ENCODE measurements at regions not wholly inside any gene's neighbourhood (a gene's known extent, or its start where the extent isn't known, plus 50 kb on each side); places are given as distances from the start of the nearest gene placed in this dataset.

DNA sequence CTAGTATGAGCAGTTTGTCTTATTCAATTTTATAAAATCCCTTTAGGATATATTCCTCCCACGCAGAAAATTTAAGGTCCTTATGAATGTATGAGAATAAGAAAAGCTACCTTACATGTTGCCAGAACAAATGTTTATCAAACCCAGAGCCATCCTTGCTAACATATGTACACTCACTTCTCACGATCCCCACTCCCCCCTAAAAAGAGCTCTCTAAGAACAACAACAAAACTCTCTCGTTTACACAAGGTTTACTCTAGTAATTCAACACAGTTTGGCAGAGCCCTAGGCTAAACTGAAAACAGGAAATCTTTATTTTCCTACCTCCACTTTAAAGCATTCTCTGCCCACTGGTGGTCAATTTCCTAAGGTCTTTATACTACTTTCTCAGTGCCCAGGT, 504.9 kb downstream of the ZEB2 start:
- TF ChIP-seq, protein P1, sequence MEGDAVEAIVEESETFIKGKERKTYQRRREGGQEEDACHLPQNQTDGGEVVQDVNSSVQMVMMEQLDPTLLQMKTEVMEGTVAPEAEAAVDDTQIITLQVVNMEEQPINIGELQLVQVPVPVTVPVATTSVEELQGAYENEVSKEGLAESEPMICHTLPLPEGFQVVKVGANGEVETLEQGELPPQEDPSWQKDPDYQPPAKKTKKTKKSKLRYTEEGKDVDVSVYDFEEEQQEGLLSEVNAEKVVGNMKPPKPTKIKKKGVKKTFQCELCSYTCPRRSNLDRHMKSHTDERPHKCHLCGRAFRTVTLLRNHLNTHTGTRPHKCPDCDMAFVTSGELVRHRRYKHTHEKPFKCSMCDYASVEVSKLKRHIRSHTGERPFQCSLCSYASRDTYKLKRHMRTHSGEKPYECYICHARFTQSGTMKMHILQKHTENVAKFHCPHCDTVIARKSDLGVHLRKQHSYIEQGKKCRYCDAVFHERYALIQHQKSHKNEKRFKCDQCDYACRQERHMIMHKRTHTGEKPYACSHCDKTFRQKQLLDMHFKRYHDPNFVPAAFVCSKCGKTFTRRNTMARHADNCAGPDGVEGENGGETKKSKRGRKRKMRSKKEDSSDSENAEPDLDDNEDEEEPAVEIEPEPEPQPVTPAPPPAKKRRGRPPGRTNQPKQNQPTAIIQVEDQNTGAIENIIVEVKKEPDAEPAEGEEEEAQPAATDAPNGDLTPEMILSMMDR (IDR thresholded peaks at IDR 0.05) = no peak
- DNase-seq (ENCODE audit: low spot score) = no peak
- Histone ChIP-seq H3K27ac (no peak overlapping the region), H3K4me3 (no peak overlapping the region)

DNA sequence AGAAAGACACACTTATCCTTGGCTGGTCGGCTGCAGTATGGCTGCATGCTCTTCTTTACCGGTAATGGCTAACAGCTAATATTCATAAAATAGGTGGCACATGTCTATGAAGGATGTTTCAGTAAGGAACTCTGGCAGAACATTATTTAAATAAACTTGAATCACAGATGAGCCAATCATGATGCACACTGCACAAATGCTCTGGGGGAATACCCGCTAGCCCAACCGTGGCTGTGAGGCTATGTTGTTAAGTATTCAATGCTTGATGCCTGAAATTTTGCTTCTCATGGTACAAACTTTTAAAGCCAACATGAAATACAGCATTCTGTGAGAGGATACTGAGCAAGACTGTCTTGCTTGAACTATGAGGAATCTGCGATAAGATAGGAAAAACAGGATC, 505.8 kb downstream of the ZEB2 start:
- Histone ChIP-seq H3K27ac (no peak overlapping the region), H3K4me3 (no peak overlapping the region)
- TF ChIP-seq, protein P1 (IDR thresholded peaks at IDR 0.05) = no peak
- no peak for DNase-seq (ENCODE audit: low spot score)

DNA sequence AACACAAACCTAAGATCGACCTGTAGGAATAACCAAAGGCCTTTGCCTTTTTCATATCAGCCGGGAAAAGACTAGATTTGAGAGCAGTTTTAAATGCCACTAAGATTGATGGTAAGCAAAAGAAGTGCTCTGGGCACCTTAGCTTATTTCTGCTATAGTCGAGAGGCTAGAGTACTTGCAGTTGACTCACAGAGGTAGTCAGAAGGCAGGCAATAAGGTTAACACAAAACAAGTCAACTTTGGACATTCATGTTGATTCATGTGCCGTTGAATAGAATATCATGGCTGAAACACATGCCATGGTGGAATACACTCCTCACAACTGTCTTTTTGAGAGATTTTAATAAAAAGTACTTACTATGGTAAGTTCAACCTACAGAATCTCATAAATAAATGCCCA, 507.6 kb downstream of the ZEB2 start:
- H3K27ac ChIP-seq = no peak overlapping the region
- TF ChIP-seq, protein P1 (IDR thresholded peaks at IDR 0.05) = no peak
- no peak for DNase-seq (ENCODE audit: low spot score)
- H3K4me3 ChIP-seq = no peak overlapping the region

DNA sequence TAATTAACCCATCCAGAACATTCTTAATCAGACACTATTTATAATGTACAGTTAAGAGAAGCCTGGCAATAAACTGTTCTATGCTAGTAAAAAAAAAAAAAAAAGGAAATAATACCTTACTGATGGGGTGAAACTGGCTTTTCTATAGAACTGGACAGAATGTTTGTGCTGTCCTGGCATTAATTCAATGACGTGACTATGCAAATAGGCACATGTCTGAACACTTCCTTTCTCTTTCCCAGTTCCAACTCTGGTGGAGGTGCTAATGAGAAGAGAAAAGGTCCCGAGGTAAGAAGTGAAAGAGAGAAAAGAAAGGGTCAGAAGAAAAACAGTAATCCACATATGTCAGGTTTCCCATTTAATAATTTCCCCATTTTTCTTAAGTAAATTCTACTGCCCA, 508.4 kb downstream of the ZEB2 start:
- TF ChIP-seq, protein P1 (IDR thresholded peaks at IDR 0.05) = no peak
- no peak for DNase-seq (ENCODE audit: low spot score)
- H3K4me3 ChIP-seq = no peak overlapping the region
- no peak overlapping the region for H3K27ac ChIP-seq

DNA sequence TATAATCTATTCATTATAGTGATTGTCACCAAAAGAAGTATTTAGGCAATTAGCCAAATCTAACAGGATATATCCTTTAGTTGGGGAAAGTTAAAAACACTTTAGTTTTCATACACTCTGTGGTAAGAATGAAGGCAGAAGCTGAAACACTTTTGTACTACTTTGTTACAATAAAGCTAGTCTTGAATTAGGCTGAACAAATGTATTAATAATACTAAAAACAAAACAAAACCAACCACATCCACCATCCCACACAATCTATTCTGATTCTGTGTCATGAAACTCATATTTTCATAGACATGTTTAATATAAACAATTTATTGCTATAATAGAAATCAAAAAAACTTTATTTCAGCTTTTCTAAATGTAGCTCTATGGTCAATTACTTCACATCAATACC, 508.8 kb downstream of the ZEB2 start:
- Histone ChIP-seq H3K4me3 (no peak overlapping the region), H3K27ac (no peak overlapping the region)
- no peak for DNase-seq (ENCODE audit: low spot score)
- TF ChIP-seq, protein P1 (IDR thresholded peaks at IDR 0.05) = no peak

DNA sequence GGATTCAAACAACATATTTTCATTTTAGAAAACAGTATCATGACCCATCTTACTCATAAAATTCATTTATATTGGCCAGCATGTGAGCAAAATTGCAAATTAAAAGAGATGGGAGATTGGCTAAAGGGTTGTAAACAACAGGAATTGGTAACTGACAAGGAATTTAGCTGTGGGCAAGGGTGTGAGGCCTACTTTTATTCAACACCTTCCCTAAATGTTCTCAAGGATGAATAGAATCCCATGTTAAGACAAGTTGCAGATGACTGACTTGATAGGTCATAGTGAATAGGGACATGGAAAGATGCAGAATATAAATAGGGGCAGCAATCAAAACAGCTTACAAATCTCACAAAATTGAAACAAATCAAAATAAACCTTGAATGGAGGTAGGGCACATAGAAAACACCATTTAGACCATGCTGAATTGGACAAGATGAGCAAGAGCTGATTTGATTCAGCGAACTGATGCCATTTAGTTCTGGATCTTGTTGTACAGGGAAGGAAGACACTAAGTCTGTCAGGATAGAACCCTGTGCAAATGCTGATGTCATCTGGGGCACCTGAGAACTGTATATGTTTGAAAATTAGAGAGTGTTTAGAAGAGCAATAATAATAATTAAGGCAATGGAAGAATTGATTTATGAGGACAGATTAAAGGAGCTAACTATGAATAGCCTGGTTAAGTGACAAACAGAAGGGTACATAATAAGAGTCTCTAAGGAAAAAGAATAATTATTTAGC, 509.7 kb downstream of the ZEB2 start:
- TF ChIP-seq, protein P1 (IDR thresholded peaks at IDR 0.05) = no peak
- Histone ChIP-seq H3K27ac (no peak overlapping the region), H3K4me3 (no peak overlapping the region)
- DNase-seq (ENCODE audit: low spot score) = no peak

DNA sequence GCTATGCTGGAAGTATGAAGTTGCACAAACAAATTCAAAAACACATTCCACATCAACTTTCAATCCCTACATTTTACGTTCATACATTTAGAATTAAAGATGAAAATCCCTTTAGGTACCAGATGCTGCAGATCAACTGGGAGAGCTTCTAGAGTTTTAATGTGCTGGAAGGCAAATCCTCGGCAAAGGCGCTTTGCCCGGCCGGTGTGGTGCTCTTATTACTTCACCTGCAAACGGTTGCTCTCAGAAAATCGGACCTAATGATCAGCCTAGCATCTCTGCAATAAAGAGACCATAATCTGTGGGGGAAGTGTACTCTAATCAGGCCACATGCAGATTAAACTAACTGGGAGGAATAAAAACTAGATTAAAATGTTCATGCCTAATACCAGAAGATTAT, 513.8 kb downstream of the ZEB2 start:
- no peak for DNase-seq (ENCODE audit: low spot score)
- TF ChIP-seq, protein P1 (IDR thresholded peaks at IDR 0.05) = no peak
- Histone ChIP-seq H3K4me3 (no peak overlapping the region), H3K27ac (no peak overlapping the region)

All from coronary artery (tissue), 2 donors.